ENCODE measurements at regions not wholly inside any gene's neighbourhood (a gene's known extent, or its start where the extent isn't known, plus 50 kb on each side); places are given as distances from the start of the nearest gene placed in this dataset.

- TF ChIP-seq REST (IDR thresholded peaks at IDR 0.05; ENCODE audit: low read depth), result no peak
- no peak for TF ChIP-seq ZBTB7A (IDR thresholded peaks at IDR 0.05; ENCODE audit: low read depth)
- no peak for TF ChIP-seq YY1 (IDR thresholded peaks at IDR 0.05; ENCODE audit: low read depth)
- no peak for TF ChIP-seq RAD21 (IDR thresholded peaks at IDR 0.05; ENCODE audit: low read depth)
- no peak for TF ChIP-seq CREB1 (IDR thresholded peaks at IDR 0.05; ENCODE audit: low read depth)
- TF ChIP-seq NFIC (IDR thresholded peaks at IDR 0.05), result no peak
- no peak for TF ChIP-seq TCF12 (IDR thresholded peaks at IDR 0.05; ENCODE audit: low read depth)
- TF ChIP-seq TAF1 (IDR thresholded peaks at IDR 0.05; ENCODE audit: low read depth), result no peak
- no peak for TF ChIP-seq EP300 (IDR thresholded peaks at IDR 0.05; ENCODE audit: borderline replicate concordance)
- TF ChIP-seq EGR1 (IDR thresholded peaks at IDR 0.05), result no peak
- TF ChIP-seq MAX (IDR thresholded peaks at IDR 0.05), result no peak
- TF ChIP-seq TEAD4 (IDR thresholded peaks at IDR 0.05), result no peak
- no peak for TF ChIP-seq FOXM1 (IDR thresholded peaks at IDR 0.05; ENCODE audit: borderline replicate concordance, low read depth)
- TF ChIP-seq USF1 (IDR thresholded peaks at IDR 0.05), result no peak
- no peak for TF ChIP-seq CEBPB (IDR thresholded peaks at IDR 0.05)
These were observed 158.7 kb downstream of the SIPA1L2 start for GRCh38 chr1:232471250-232471649.

GRCh38 chr1:232470711-232471110 lies 159.2 kb downstream of the SIPA1L2 start:
- no peak for TF ChIP-seq TCF12 (IDR thresholded peaks at IDR 0.05; ENCODE audit: low read depth)
- no peak for TF ChIP-seq MAX (IDR thresholded peaks at IDR 0.05)
- no peak for TF ChIP-seq EGR1 (IDR thresholded peaks at IDR 0.05)
- TF ChIP-seq NFIC (IDR thresholded peaks at IDR 0.05), result no peak
- TF ChIP-seq REST (IDR thresholded peaks at IDR 0.05; ENCODE audit: low read depth), result no peak
- no peak for TF ChIP-seq CREB1 (IDR thresholded peaks at IDR 0.05; ENCODE audit: low read depth)
- no peak for TF ChIP-seq CEBPB (IDR thresholded peaks at IDR 0.05)

GRCh38 chr1:232468249-232468648 lies 161.7 kb downstream of the SIPA1L2 start:
- no peak for TF ChIP-seq REST (IDR thresholded peaks at IDR 0.05; ENCODE audit: low read depth)
- no peak for TF ChIP-seq FOXM1 (IDR thresholded peaks at IDR 0.05; ENCODE audit: borderline replicate concordance, low read depth)
- no peak for TF ChIP-seq TEAD4 (IDR thresholded peaks at IDR 0.05)
- TF ChIP-seq EGR1 (IDR thresholded peaks at IDR 0.05), result no peak
- TF ChIP-seq CEBPB (IDR thresholded peaks at IDR 0.05), result no peak
- TF ChIP-seq EP300 (IDR thresholded peaks at IDR 0.05; ENCODE audit: borderline replicate concordance), result no peak
- TF ChIP-seq MAX (IDR thresholded peaks at IDR 0.05), result no peak

GRCh38 chr1:232467073-232467760 lies 162.7 kb downstream of the SIPA1L2 start:
- no peak for TF ChIP-seq NFIC (IDR thresholded peaks at IDR 0.05)
- TF ChIP-seq CEBPB (IDR thresholded peaks at IDR 0.05), result no peak
- no peak for TF ChIP-seq YY1 (IDR thresholded peaks at IDR 0.05; ENCODE audit: low read depth)
- no peak for TF ChIP-seq REST (IDR thresholded peaks at IDR 0.05; ENCODE audit: low read depth)
- TF ChIP-seq RAD21 (IDR thresholded peaks at IDR 0.05; ENCODE audit: low read depth), result no peak
- TF ChIP-seq ZBTB7A (IDR thresholded peaks at IDR 0.05; ENCODE audit: low read depth), result no peak
- no peak for TF ChIP-seq EGR1 (IDR thresholded peaks at IDR 0.05)
- TF ChIP-seq USF1 (IDR thresholded peaks at IDR 0.05), result no peak
- no peak for TF ChIP-seq MAX (IDR thresholded peaks at IDR 0.05)
- TF ChIP-seq EP300 (IDR thresholded peaks at IDR 0.05; ENCODE audit: borderline replicate concordance), result no peak
- TF ChIP-seq TCF12 (IDR thresholded peaks at IDR 0.05; ENCODE audit: low read depth), result no peak
- no peak for TF ChIP-seq FOXM1 (IDR thresholded peaks at IDR 0.05; ENCODE audit: borderline replicate concordance, low read depth)
- no peak for TF ChIP-seq CREB1 (IDR thresholded peaks at IDR 0.05; ENCODE audit: low read depth)
- TF ChIP-seq TAF1 (IDR thresholded peaks at IDR 0.05; ENCODE audit: low read depth), result no peak
- no peak for TF ChIP-seq TEAD4 (IDR thresholded peaks at IDR 0.05)
